Bronchial epithelial cell (primary cell): ENCODE measurements at regions not wholly inside any gene's neighbourhood (a gene's known extent, or its start where the extent isn't known, plus 50 kb on each side); places are given as distances from the start of the nearest gene placed in this dataset.
"Not testable (repeated sequence)": the region's sequence is repeated elsewhere in the genome, so short reads cannot be mapped to it uniquely, and the experiment has no call there.

Experiments
- DNase-seq: peaks from one replicate; pipeline ENCODE4 v3.0.0-alpha.2; 2010; ENCODE audit warnings: low read depth
- FAIRE-seq: peaks from 2 replicates; lab custom pipeline; 2011; peaks lifted over from hg19 to GRCh38; lab: Jason Lieb, UNC
- H3K27me3 ChIP-seq: 2 replicates; pipeline ENCODE4 v1.5.1; 2011; ENCODE audit warnings: low read length; ENCODE audit not compliant: control insufficient read depth, insufficient read depth
- H3K36me3 ChIP-seq: 2 replicates; pipeline ENCODE4 v1.5.1; 2011; ENCODE audit warnings: low read length; ENCODE audit not compliant: control insufficient read depth, insufficient read depth
- H3K4me3 ChIP-seq: 2 replicates; pipeline ENCODE4 v1.5.1; 2011; ENCODE audit warnings: mild to moderate bottlenecking, low read depth, low read length, control low read depth
- CTCF ChIP-seq: IDR thresholded peaks from 2 replicates; pipeline ENCODE4 v1.5.1; 2011; ENCODE audit warnings: mild to moderate bottlenecking, moderate library complexity, low read length, control low read depth, inconsistent platforms; ENCODE audit not compliant: insufficient read depth, severe bottlenecking

- H3K27me3 ChIP-seq, result no peaks in the 10 kb centered on the region
- no peak for TF ChIP-seq CTCF
- no peak overlapping the region for H3K4me3 ChIP-seq
- DNase-seq, result no peak
- FAIRE-seq, result no peak
- no peaks in the 10 kb centered on the region for H3K36me3 ChIP-seq
These were observed 126.4 kb upstream of the AHI1 start for GRCh38 chr6:135623979-135624378.

- Histone ChIP-seq H3K4me3 (no peak overlapping the region), H3K36me3 (no peaks in the 10 kb centered on the region), H3K27me3 (no peaks in the 10 kb centered on the region)
- DNase-seq (no peak), FAIRE-seq (no peak)
- no peak for TF ChIP-seq CTCF
These were observed 127.1 kb upstream of the AHI1 start for GRCh38 chr6:135624402-135625295.

- H3K4me3 ChIP-seq, H3K27me3 ChIP-seq, H3K36me3 ChIP-seq, DNase-seq, FAIRE-seq: not testable (repeated sequence)
These were observed 128.5 kb upstream of the AHI1 start for GRCh38 chr6:135626001-135626400.

GRCh38 chr6:135627092-135627715, 129.7 kb upstream of the AHI1 start:
- no peak for TF ChIP-seq CTCF
- no peak for FAIRE-seq

GRCh38 chr6:135630789-135631376, 133.3 kb upstream of the AHI1 start:
- Histone ChIP-seq H3K27me3 (no peaks in the 10 kb centered on the region), H3K4me3 (no peak overlapping the region), H3K36me3 (no peaks in the 10 kb centered on the region)
- no peak for FAIRE-seq
- DNase-seq, result no peak
- no peak for TF ChIP-seq CTCF

More at GRCh38 chr6:135627092-135627715, 129.7 kb upstream of the AHI1 start:
- H3K36me3 ChIP-seq, result no peaks in the 10 kb centered on the region
- H3K27me3 ChIP-seq, result no peaks in the 10 kb centered on the region
- no peak overlapping the region for H3K4me3 ChIP-seq
- no peak for DNase-seq

GRCh38 chr6:135631821-135632220, 134.3 kb upstream of the AHI1 start:
- no peak for TF ChIP-seq CTCF
- DNase-seq (no peak), FAIRE-seq (no peak)
- no peak overlapping the region for H3K4me3 ChIP-seq
- H3K36me3 ChIP-seq, result no peaks in the 10 kb centered on the region
- no peaks in the 10 kb centered on the region for H3K27me3 ChIP-seq
